HG03097 (cell line): ENCODE measurements at regions not wholly inside any gene's neighbourhood (a gene's known extent, or its start where the extent isn't known, plus 50 kb on each side); places are given as distances from the start of the nearest gene placed in this dataset.

Source experiments
- ATAC-seq: cut with Tn5 transposase; IDR thresholded peaks from one replicate; pipeline ENCODE4 v1.9.1; 2021; ENCODE audit not compliant: unreplicated experiment, low FRiP score

GRCh38 chr20:57869951-57870315 is 160.1 kb upstream of the PMEPA1 start:
- no peak for ATAC-seq

- ATAC-seq = no peak
Measured at GRCh38 chr20:57869291-57869950, 159.6 kb upstream of the PMEPA1 start.

GRCh38 chr20:57868310-57868709 is 158.5 kb upstream of the PMEPA1 start:
- no peak for ATAC-seq

GRCh38 chr20:57867807-57868206 is 158.0 kb upstream of the PMEPA1 start:
- no peak for ATAC-seq

- no peak for ATAC-seq
Measured at GRCh38 chr20:57867181-57867803, 157.5 kb upstream of the PMEPA1 start.

GRCh38 chr20:57866250-57867106 is 156.7 kb upstream of the PMEPA1 start:
- ATAC-seq = no peak

- ATAC-seq = no peak
Measured at GRCh38 chr20:57865266-57865665, 155.5 kb upstream of the PMEPA1 start.

- no peak for ATAC-seq
Measured at GRCh38 chr20:57860576-57860975, 150.8 kb upstream of the PMEPA1 start.

- no peak for ATAC-seq
Measured at GRCh38 chr20:57857969-57858368, 148.2 kb upstream of the PMEPA1 start.

- ATAC-seq = no peak
Measured at GRCh38 chr20:57857118-57857517, 147.3 kb upstream of the PMEPA1 start.

GRCh38 chr20:57856658-57857057 is 146.8 kb upstream of the PMEPA1 start:
- no peak for ATAC-seq

GRCh38 chr20:57851796-57852195 is 142.0 kb upstream of the PMEPA1 start:
- no peak for ATAC-seq

- no peak for ATAC-seq
Measured at GRCh38 chr20:57851025-57851682, 141.3 kb upstream of the PMEPA1 start.

- no peak for ATAC-seq
Measured at GRCh38 chr20:57849521-57850215, 139.9 kb upstream of the PMEPA1 start.

- no peak for ATAC-seq
Measured at GRCh38 chr20:57849121-57849520, 139.3 kb upstream of the PMEPA1 start.

GRCh38 chr20:57848282-57848681 is 138.5 kb upstream of the PMEPA1 start:
- no peak for ATAC-seq

- no peak for ATAC-seq
Measured at GRCh38 chr20:57847104-57847503, 137.3 kb upstream of the PMEPA1 start.

GRCh38 chr20:57844626-57845596 is 135.1 kb upstream of the PMEPA1 start:
- no peak for ATAC-seq

GRCh38 chr20:57843941-57844625 is 134.3 kb upstream of the PMEPA1 start:
- ATAC-seq = no peak
